HCT116 (cell line): ENCODE measurements at regions not wholly inside any gene's neighbourhood (a gene's known extent, or its start where the extent isn't known, plus 50 kb on each side); places are given as distances from the start of the nearest gene placed in this dataset.

ENCODE experiments used
- CBX3 ChIP-seq: IDR thresholded peaks from 2 replicates; pipeline ENCODE4 v1.6.1; 2012; ENCODE audit warnings: low read depth
- EZH2 ChIP-seq: fragments of 200-600 bp; sonication (generic); IDR thresholded peaks from 2 replicates; pipeline ENCODE4 v1.6.1; 2017; ENCODE audit warnings: antibody characterized with exemption, mixed run types
- JUND ChIP-seq: IDR thresholded peaks from 2 replicates; pipeline ENCODE4 v1.6.1; 2012
- POLR2A ChIP-seq: IDR thresholded peaks from 2 replicates; pipeline ENCODE4 v1.7.0; 2011; ENCODE audit warnings: borderline replicate concordance; ENCODE audit not compliant: insufficient read depth, insufficient read length; ENCODE audit errors: extremely low read depth
- POLR2AphosphoS5 ChIP-seq: IDR thresholded peaks from 2 replicates; pipeline ENCODE4 v1.6.1; 2011; ENCODE audit warnings: mild to moderate bottlenecking, low read depth, low read length, moderate library complexity
- RAD21 ChIP-seq: IDR thresholded peaks from 2 replicates; pipeline ENCODE4 v1.6.1; 2012; ENCODE audit warnings: low read depth, mild to moderate bottlenecking
- SP1 ChIP-seq: IDR thresholded peaks from 2 replicates; pipeline ENCODE4 v1.6.1; 2012; ENCODE audit warnings: low read depth
- YY1 ChIP-seq: IDR thresholded peaks from 2 replicates; pipeline ENCODE4 v1.6.1; 2011; ENCODE audit warnings: low read length, low read depth, moderate library complexity, mild to moderate bottlenecking; ENCODE audit not compliant: insufficient replicate concordance; ENCODE audit errors: extremely low read depth
- TF ChIP-seq, protein P1 (sequence below), 3 experiments: fragments of 200-600 bp in 1 of 3; sonication (generic) in 1 of 3; IDR thresholded peaks in 2 of 3; conservative IDR thresholded peaks in 1 of 3; 2 replicates each; pipeline ENCODE4 v1.5.1; 2012 to 2017; ENCODE audit warnings: low read depth in 2 of 3, low read length in 2 of 3, antibody characterized with exemption in 1 of 3, borderline replicate concordance in 1 of 3, control low read depth in 1 of 3, mild to moderate bottlenecking in 1 of 3, mixed read lengths in 1 of 3, mixed run types in 1 of 3, moderate library complexity in 1 of 3; ENCODE audit not compliant: insufficient read depth in 1 of 3

DNA sequence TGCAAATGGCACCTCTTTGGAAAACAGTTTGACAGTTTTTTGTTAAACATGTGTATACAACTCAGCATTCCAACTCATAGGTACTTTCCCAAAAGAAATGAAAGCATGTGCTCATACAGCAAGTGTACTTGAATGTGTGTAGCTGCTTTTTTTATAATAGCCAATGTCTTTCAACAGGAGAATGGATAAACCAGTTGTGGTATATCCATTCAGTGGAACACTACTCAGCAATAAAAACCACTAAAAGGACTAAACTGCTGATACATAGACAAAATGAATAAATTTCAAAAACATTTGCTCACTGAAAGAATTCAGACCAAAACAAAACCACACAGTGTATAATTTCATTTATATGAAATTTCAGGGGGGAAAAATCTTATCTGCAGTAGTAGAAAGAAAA lies 267.3 kb downstream of the NR2F1-AS1 start:
- TF ChIP-seq YY1 (no peak), POLR2A (no peak), CBX3 (no peak), SP1 (no peak), POLR2AphosphoS5 (no peak), EZH2 (no peak), JUND (no peak), RAD21 (no peak)
- TF ChIP-seq, protein P1, sequence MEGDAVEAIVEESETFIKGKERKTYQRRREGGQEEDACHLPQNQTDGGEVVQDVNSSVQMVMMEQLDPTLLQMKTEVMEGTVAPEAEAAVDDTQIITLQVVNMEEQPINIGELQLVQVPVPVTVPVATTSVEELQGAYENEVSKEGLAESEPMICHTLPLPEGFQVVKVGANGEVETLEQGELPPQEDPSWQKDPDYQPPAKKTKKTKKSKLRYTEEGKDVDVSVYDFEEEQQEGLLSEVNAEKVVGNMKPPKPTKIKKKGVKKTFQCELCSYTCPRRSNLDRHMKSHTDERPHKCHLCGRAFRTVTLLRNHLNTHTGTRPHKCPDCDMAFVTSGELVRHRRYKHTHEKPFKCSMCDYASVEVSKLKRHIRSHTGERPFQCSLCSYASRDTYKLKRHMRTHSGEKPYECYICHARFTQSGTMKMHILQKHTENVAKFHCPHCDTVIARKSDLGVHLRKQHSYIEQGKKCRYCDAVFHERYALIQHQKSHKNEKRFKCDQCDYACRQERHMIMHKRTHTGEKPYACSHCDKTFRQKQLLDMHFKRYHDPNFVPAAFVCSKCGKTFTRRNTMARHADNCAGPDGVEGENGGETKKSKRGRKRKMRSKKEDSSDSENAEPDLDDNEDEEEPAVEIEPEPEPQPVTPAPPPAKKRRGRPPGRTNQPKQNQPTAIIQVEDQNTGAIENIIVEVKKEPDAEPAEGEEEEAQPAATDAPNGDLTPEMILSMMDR (IDR thresholded peaks at IDR 0.05 in 2 of 3, conservative IDR thresholded peaks at IDR 0.05 in 1 of 3; ENCODE audit: borderline replicate concordance in 1 of 3, insufficient read depth in 1 of 3, low read depth in 2 of 3, low read length in 2 of 3) = no peak
